GM12878 (cell line): ENCODE measurements at regions not wholly inside any gene's neighbourhood (a gene's known extent, or its start where the extent isn't known, plus 50 kb on each side); places are given as distances from the start of the nearest gene placed in this dataset.

Experiments used
- ATAC-seq: fragments of 200-7000 bp; cut with Tn5 transposase; 3 replicates; pipeline ENCODE4 v1.9.1; 2020; ENCODE audit warnings: mild to moderate bottlenecking, moderate library complexity
- BruUV-seq: library from RNA; stranded (reverse); fragments of 400-500 nt; replicated peaks from 2 replicates; lab custom pipeline; 2021; lab: Mats Ljungman, UMichigan
- CTCF ChIA-PET: fragments of 300-600 bp; sonication (Branson Sonifier 250); formaldehyde crosslinking; extraction: SDS; loops from one replicate; lab custom pipeline; 2021; ENCODE audit warnings: inconsistent platforms; lab: Yijun Ruan, JAX
- POLR2A ChIA-PET: fragments of 350-600 bp; formaldehyde crosslinking; extraction: SDS; loops from one replicate; lab custom pipeline; 2021; ENCODE audit warnings: inconsistent platforms; lab: Charles Lee
- RAD21 ChIA-PET: fragments of 300-600 bp; sonication (Branson Sonifier 250); formaldehyde crosslinking; loops from one replicate; lab custom pipeline; 2023; ENCODE audit warnings: antibody characterized with exemption; ENCODE audit not compliant: unreplicated experiment; lab: Charles Lee
- SMC1A ChIA-PET: fragments of 300-600 bp; sonication (Branson Sonifier 250); formaldehyde crosslinking; loops from one replicate; lab custom pipeline; 2023; ENCODE audit not compliant: unreplicated experiment, uncharacterized antibody; lab: Charles Lee
- DNase-seq: peaks from one replicate; pipeline ENCODE4 v3.0.0-alpha.2; 2011; ENCODE audit warnings: low read depth, low spot score
- FAIRE-seq: peaks from 3 replicates; lab custom pipeline; 2011; peaks lifted over from hg19 to GRCh38; lab: Jason Lieb, UNC
- H2AFZ ChIP-seq: 2 replicates; pipeline ENCODE4 v1.6.0; 2011; ENCODE audit warnings: low read depth, low read length, control low read depth; ENCODE audit not compliant: control insufficient read depth
- H3K27ac ChIP-seq: 2 replicates; pipeline ENCODE4 v1.5.1; 2011; ENCODE audit warnings: control low read depth; ENCODE audit not compliant: control insufficient read depth, insufficient read depth
- H3K27me3 ChIP-seq, 2 experiments: replicated peaks in 1 of 2; 2 replicates each; pipeline versions ENCODE4 v1.6.0 to v1.6.1; 2011; ENCODE audit warnings: low read length in 1 of 2; ENCODE audit not compliant: control insufficient read depth in 2 of 2, insufficient read depth in 2 of 2
- H3K36me3 ChIP-seq, 2 experiments: 2 replicates each; pipeline ENCODE4 v1.5.1; 2011; ENCODE audit warnings: low read length in 1 of 2; ENCODE audit not compliant: control insufficient read depth in 2 of 2, insufficient read depth in 2 of 2
- H3K4me1 ChIP-seq: 2 replicates; pipeline ENCODE4 v1.6.1; 2011; ENCODE audit warnings: mild to moderate bottlenecking, low read length, moderate library complexity, mixed read lengths; ENCODE audit not compliant: control insufficient read depth, insufficient read depth
- H3K4me2 ChIP-seq: 2 replicates; pipeline ENCODE4 v1.6.0; 2011; ENCODE audit warnings: control low read depth; ENCODE audit not compliant: control insufficient read depth, insufficient read depth
- H3K4me3 ChIP-seq: fragments of 200-600 bp; sonication (generic); 2 replicates; pipeline ENCODE4 v1.5.1; 2016
- H3K79me2 ChIP-seq: 2 replicates; pipeline ENCODE4 v1.6.0; 2011; ENCODE audit warnings: low read length; ENCODE audit not compliant: control insufficient read depth, insufficient read depth
- H3K9ac ChIP-seq: 2 replicates; pipeline ENCODE4 v1.8.0; 2011; ENCODE audit warnings: low read length, control low read depth, mixed read lengths; ENCODE audit not compliant: control insufficient read depth, insufficient read depth
- H3K9me3 ChIP-seq: replicated peaks from 3 replicates; pipeline ENCODE4 v1.5.1; 2011; ENCODE audit warnings: mild to moderate bottlenecking, low read length; ENCODE audit not compliant: control insufficient read depth, insufficient read depth
- H4K20me1 ChIP-seq: 2 replicates; pipeline ENCODE4 v1.6.0; 2011; ENCODE audit not compliant: control insufficient read depth, insufficient read depth
- BMI1 ChIP-seq: fragments of 450-650 bp; IDR thresholded peaks from 2 replicates; pipeline ENCODE4 v1.6.1; 2016; ENCODE audit warnings: mild to moderate bottlenecking, moderate library complexity, borderline replicate concordance
- CEBPB ChIP-seq, 2 experiments: fragments of 150-350 bp in 1 of 2; IDR thresholded peaks; 2 replicates each; pipeline ENCODE4 v1.6.1; 2012 to 2014; ENCODE audit warnings: low read depth in 2 of 2, low read length in 2 of 2, borderline replicate concordance in 1 of 2, inconsistent platforms in 1 of 2
- FOS ChIP-seq: IDR thresholded peaks from 3 replicates; pipeline ENCODE4 v1.6.1; 2011; ENCODE audit warnings: borderline replicate concordance; ENCODE audit not compliant: insufficient read length; ENCODE audit errors: extremely low read depth
- GABPA ChIP-seq: IDR thresholded peaks from 2 replicates; pipeline ENCODE4 v1.6.1; 2014; ENCODE audit warnings: antibody characterized with exemption, low read depth, mild to moderate bottlenecking, inconsistent platforms
- GATAD2B ChIP-seq: fragments of 450-650 bp; conservative IDR thresholded peaks from 2 replicates; pipeline ENCODE4 v1.6.1; 2017; ENCODE audit warnings: low read depth, mild to moderate bottlenecking, moderate library complexity
- KLF5 ChIP-seq: fragments of 450-650 bp; IDR thresholded peaks from 2 replicates; pipeline ENCODE4 v1.6.1; 2014; ENCODE audit warnings: mild to moderate bottlenecking; ENCODE audit not compliant: partially characterized antibody
- MTA2 ChIP-seq: fragments of 450-650 bp; IDR thresholded peaks from 2 replicates; pipeline ENCODE4 v1.6.1; 2016; ENCODE audit warnings: low read depth, mild to moderate bottlenecking, moderate library complexity
- MXI1 ChIP-seq: fragments of 150-350 bp; IDR thresholded peaks from 2 replicates; pipeline ENCODE4 v1.6.1; 2011; ENCODE audit warnings: low read depth, mild to moderate bottlenecking, inconsistent platforms, low read length, improper control_type of control experiment
- NFXL1 ChIP-seq: fragments of 450-650 bp; IDR thresholded peaks from 2 replicates; pipeline ENCODE4 v1.6.1; 2017; ENCODE audit warnings: antibody characterized with exemption, mild to moderate bottlenecking, borderline replicate concordance
- NR2F1 ChIP-seq: fragments of 450-650 bp; conservative IDR thresholded peaks from 2 replicates; pipeline ENCODE4 v1.6.1; 2017; ENCODE audit warnings: mild to moderate bottlenecking
- NRF1 ChIP-seq: conservative IDR thresholded peaks from 2 replicates; pipeline ENCODE4 v1.6.1; 2011; ENCODE audit warnings: mild to moderate bottlenecking, low read depth, low read length, improper control_type of control experiment
- PAX5 ChIP-seq: IDR thresholded peaks from 2 replicates; pipeline ENCODE4 v1.6.1; 2011; ENCODE audit warnings: low read depth, low read length, borderline replicate concordance
- POLR2AphosphoS2 ChIP-seq: IDR thresholded peaks from 2 replicates; pipeline ENCODE4 v1.6.1; 2011; ENCODE audit warnings: low read depth, mild to moderate bottlenecking, low read length, improper control_type of control experiment, moderate library complexity
- STAT3 ChIP-seq: IDR thresholded peaks from 2 replicates; pipeline ENCODE4 v1.6.1; 2011; ENCODE audit warnings: low read depth, low read length, improper control_type of control experiment
- TCF12 ChIP-seq: IDR thresholded peaks from 2 replicates; pipeline ENCODE4 v1.6.1; 2011; ENCODE audit warnings: low read depth, mild to moderate bottlenecking, low read length
- YBX1 ChIP-seq: fragments of 450-650 bp; IDR thresholded peaks from 2 replicates; pipeline ENCODE4 v1.6.1; 2016; ENCODE audit warnings: antibody characterized with exemption
- WGBS: methylation state at CpG from one replicate; pipeline ENCODE4 v1.1.6; 2016; ENCODE audit warnings: low lambda C conversion rate; ENCODE audit not compliant: insufficient replicate concordance, insufficient coverage; ENCODE audit errors: missing lambda C conversion rate; 5-methylcytosine and 5-hydroxymethylcytosine counted together
- in situ Hi-C: fragments of 300-500 bp; cut with MboI; formaldehyde crosslinking; loops from 9 replicates; pipeline ENCODE4 v1.14.3; 2018; ENCODE audit warnings: mixed read lengths
- intact Hi-C: fragments of 100-400 bp; cut with micrococcal nuclease; formaldehyde crosslinking; loops from one replicate; pipeline ENCODE4 v1.14.2; 2022; ENCODE audit not compliant: unreplicated experiment
- TF ChIP-seq, protein P1 (sequence below): fragments of 450-650 bp; IDR thresholded peaks from 2 replicates; pipeline ENCODE4 v1.6.1; 2017; ENCODE audit warnings: antibody characterized with exemption, mild to moderate bottlenecking, moderate library complexity
- TF ChIP-seq, protein P2 (sequence below): fragments of 450-650 bp; IDR thresholded peaks from 2 replicates; pipeline ENCODE4 v1.6.1; 2017; ENCODE audit warnings: mild to moderate bottlenecking, moderate library complexity
- TF ChIP-seq, protein P3 (sequence below): IDR thresholded peaks from 2 replicates; pipeline ENCODE4 v1.6.1; 2011; ENCODE audit warnings: mild to moderate bottlenecking, low read depth, low read length, moderate library complexity; ENCODE audit not compliant: insufficient replicate concordance

DNA sequence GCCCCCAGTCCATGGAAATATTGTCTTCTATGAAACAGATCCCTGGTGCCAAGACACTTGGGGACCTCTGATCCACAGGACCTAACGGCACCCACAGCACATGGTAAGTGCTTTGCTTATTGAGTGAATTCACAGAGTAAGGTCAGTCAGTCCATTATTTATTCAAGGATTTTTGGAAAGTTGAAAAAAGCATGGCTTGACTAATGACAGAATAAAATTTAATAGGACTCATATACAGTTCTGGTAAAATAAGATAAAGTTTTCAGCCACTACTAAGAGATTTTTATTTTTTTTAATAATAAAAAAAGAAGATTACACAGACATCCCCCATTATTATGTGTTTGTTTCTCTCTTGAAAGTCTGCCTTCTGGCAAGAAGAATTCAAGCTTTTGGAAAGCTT, 490.6 kb upstream of the HS3ST1 start:
- no peak for TF ChIP-seq FOS
- TF ChIP-seq, protein P1, sequence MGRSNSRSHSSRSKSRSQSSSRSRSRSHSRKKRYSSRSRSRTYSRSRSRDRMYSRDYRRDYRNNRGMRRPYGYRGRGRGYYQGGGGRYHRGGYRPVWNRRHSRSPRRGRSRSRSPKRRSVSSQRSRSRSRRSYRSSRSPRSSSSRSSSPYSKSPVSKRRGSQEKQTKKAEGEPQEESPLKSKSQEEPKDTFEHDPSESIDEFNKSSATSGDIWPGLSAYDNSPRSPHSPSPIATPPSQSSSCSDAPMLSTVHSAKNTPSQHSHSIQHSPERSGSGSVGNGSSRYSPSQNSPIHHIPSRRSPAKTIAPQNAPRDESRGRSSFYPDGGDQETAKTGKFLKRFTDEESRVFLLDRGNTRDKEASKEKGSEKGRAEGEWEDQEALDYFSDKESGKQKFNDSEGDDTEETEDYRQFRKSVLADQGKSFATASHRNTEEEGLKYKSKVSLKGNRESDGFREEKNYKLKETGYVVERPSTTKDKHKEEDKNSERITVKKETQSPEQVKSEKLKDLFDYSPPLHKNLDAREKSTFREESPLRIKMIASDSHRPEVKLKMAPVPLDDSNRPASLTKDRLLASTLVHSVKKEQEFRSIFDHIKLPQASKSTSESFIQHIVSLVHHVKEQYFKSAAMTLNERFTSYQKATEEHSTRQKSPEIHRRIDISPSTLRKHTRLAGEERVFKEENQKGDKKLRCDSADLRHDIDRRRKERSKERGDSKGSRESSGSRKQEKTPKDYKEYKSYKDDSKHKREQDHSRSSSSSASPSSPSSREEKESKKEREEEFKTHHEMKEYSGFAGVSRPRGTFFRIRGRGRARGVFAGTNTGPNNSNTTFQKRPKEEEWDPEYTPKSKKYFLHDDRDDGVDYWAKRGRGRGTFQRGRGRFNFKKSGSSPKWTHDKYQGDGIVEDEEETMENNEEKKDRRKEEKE, result no peak
- no peak for TF ChIP-seq TCF12
- TF ChIP-seq CEBPB (IDR thresholded peaks at IDR 0.05; ENCODE audit: borderline replicate concordance in 1 of 2, low read depth in 2 of 2, low read length in 2 of 2), result no peak
- TF ChIP-seq MXI1, result no peak
- no peak for TF ChIP-seq NRF1
- TF ChIP-seq BMI1, result no peak
- no peak for TF ChIP-seq NR2F1
- no peak for TF ChIP-seq GATAD2B
- TF ChIP-seq YBX1, result no peak
- TF ChIP-seq KLF5, result no peak
- TF ChIP-seq PAX5, result no peak
- no peak for TF ChIP-seq NFXL1
- TF ChIP-seq GABPA, result no peak
- no peak for TF ChIP-seq MTA2
- TF ChIP-seq POLR2AphosphoS2, result no peak
- TF ChIP-seq, protein P2, sequence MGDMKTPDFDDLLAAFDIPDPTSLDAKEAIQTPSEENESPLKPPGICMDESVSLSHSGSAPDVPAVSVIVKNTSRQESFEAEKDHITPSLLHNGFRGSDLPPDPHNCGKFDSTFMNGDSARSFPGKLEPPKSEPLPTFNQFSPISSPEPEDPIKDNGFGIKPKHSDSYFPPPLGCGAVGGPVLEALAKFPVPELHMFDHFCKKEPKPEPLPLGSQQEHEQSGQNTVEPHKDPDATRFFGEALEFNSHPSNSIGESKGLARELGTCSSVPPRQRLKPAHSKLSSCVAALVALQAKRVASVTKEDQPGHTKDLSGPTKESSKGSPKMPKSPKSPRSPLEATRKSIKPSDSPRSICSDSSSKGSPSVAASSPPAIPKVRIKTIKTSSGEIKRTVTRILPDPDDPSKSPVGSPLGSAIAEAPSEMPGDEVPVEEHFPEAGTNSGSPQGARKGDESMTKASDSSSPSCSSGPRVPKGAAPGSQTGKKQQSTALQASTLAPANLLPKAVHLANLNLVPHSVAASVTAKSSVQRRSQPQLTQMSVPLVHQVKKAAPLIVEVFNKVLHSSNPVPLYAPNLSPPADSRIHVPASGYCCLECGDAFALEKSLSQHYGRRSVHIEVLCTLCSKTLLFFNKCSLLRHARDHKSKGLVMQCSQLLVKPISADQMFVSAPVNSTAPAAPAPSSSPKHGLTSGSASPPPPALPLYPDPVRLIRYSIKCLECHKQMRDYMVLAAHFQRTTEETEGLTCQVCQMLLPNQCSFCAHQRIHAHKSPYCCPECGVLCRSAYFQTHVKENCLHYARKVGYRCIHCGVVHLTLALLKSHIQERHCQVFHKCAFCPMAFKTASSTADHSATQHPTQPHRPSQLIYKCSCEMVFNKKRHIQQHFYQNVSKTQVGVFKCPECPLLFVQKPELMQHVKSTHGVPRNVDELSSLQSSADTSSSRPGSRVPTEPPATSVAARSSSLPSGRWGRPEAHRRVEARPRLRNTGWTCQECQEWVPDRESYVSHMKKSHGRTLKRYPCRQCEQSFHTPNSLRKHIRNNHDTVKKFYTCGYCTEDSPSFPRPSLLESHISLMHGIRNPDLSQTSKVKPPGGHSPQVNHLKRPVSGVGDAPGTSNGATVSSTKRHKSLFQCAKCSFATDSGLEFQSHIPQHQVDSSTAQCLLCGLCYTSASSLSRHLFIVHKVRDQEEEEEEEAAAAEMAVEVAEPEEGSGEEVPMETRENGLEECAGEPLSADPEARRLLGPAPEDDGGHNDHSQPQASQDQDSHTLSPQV, result no peak
- TF ChIP-seq STAT3, result no peak
- TF ChIP-seq, protein P3, sequence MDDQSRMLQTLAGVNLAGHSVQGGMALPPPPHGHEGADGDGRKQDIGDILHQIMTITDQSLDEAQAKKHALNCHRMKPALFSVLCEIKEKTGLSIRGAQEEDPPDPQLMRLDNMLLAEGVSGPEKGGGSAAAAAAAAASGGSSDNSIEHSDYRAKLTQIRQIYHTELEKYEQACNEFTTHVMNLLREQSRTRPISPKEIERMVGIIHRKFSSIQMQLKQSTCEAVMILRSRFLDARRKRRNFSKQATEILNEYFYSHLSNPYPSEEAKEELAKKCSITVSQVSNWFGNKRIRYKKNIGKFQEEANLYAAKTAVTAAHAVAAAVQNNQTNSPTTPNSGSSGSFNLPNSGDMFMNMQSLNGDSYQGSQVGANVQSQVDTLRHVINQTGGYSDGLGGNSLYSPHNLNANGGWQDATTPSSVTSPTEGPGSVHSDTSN, result no peak
- no peaks in the 10 kb centered on the region for H4K20me1 ChIP-seq
- no peaks in the 10 kb centered on the region for H3K36me3 ChIP-seq
- 5% methylated on average over 1 of the region's 1 CpG for WGBS
- no peaks in the 10 kb centered on the region for H3K4me1 ChIP-seq
- CTCF ChIA-PET, result no interaction called here
- H3K9ac ChIP-seq, result no peak overlapping the region
- no peak overlapping the region for H3K27ac ChIP-seq
- ATAC-seq (no peak), DNase-seq (no peak), FAIRE-seq (no peak)
- H3K9me3 ChIP-seq, result no peaks in the 10 kb centered on the region
- H2AFZ ChIP-seq, result no peak overlapping the region
- RAD21 ChIA-PET, result no interaction called here
- no peak overlapping the region for H3K4me3 ChIP-seq
- H3K79me2 ChIP-seq, result no peaks in the 10 kb centered on the region
- no TSS peak for BruUV-seq
- in situ Hi-C loops (no loop called here), intact Hi-C loops (no loop called here)
- POLR2A ChIA-PET, result no interaction called here
- H3K27me3 ChIP-seq, result no peaks in the 10 kb centered on the region
- SMC1A ChIA-PET, result no interaction called here
- no peak overlapping the region for H3K4me2 ChIP-seq
